ENCODE measurements at regions not wholly inside any gene's neighbourhood (a gene's known extent, or its start where the extent isn't known, plus 50 kb on each side); places are given as distances from the start of the nearest gene placed in this dataset.

DNA sequence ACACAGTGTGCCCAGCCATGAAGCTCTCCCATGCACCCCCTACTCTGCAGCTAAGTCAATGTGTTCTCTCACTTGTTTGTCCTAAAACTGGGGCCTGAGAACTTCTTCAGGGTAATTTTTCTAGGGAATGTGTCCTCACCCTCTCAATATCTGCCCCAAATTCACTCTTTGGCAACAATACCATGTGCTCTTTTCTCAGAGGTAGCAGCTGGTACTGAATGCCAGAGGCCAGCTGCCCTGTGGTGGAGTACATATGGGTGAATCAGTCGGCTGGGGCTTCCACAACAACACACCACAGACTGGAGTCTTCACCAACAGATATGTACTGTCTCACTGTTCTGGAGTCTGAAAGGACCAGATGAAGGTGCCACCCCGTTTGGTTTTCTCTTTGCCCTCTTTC lies 97.7 kb upstream of the TOP3B start:
- no peak for TF ChIP-seq ZNF274 (IDR thresholded peaks at IDR 0.05; ENCODE audit: low read depth, low read length)
- no peak overlapping the region for H3K4me3 ChIP-seq (ENCODE audit: low read length)

DNA sequence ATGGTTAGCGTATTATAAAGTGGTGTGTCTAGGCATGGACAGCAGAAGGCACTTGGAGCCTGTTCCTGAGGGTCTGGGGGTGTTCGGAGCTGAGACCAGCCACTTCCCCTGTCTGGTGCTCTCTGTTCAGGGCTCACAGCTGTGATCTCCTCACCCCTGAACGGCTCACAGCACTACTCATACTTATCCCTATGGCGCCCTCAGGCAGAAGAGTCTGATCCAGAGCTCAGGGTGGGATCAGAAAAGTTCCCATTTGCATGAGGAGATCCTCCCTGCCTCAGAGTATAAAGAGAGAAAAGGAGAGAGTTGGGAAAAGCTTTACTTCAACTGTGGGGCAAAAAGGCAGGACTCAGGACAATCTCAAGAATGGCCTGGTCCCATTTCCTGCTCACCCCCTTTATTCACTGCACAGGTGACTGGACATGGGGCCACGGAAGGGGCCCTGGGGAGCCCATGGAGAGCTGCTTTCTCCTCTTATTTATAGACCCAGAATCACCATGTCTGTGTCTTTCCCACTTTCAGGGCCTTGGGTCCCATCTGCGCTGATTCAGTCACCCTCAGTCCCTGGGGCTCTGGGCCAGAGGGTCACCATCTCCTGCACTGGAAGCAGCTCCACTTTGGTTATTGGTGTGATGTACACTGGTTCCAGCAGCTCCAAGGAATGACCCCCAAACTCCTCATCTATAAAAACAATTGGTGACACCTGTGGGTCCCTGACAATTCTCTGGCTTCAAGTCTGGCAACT lies 97.0 kb upstream of the TOP3B start:
- TF ChIP-seq ZNF274 (IDR thresholded peaks at IDR 0.05; ENCODE audit: low read depth, low read length) = no peak
- no peak overlapping the region for H3K4me3 ChIP-seq (ENCODE audit: low read length)

DNA sequence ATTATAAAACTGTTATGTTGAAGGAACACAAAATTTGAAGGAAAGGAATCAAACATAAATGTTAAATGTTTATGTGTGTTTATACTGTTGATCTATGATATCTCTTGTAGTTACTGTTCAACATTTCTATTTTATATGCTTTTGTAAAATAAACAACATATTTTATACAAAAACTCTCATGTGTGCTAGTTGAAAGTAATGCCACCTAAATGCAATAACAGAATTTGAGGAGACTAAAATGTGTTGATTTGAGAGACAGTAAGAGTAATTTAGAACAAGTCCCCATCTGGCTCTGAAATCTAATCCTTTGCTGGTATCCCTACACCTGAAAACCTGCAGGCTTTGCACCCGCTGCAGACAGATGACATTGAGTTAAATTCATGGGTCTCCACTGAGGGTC lies 95.7 kb upstream of the TOP3B start:
- no peak for TF ChIP-seq ZNF274 (IDR thresholded peaks at IDR 0.05; ENCODE audit: low read depth, low read length)

DNA sequence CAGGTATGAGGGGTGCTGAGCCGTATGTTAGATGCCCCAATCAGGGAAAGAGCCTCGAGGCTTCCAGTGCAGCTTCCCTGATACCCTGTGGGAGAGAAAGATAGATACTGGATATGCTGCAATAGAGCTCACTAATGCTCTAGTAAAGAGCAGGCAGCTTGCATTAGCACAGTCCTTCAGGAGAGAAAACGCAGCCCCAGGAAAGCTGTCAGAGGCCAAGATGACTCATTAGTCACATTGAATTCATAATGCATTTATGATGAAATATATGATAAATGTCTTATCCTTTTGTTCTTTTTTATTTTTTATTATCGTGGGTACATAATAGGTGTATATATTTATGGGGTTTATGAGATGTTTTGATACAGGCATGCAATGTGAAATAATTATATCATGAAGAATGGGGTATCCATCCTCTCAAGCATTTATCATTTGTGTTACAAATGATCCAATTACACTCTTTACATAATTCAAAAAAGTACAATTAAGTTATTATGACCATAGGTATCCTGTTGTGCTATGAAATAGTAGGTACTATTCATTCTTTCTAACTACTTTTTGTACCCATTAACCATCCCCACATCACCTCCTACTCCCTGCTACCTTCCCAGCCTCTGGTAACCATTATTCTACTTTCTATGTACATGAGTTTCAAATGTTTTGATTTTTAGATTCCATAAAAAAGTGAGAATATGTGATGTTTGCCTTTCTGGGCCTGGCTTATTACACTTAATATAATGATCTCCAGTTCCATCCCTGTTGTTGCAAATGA lies 94.5 kb upstream of the TOP3B start:
- H3K4me3 ChIP-seq (ENCODE audit: low read length) = no peak overlapping the region
- no peak for TF ChIP-seq ZNF274 (IDR thresholded peaks at IDR 0.05; ENCODE audit: low read depth, low read length)

More for the DNA sequence above, 95.7 kb upstream of the TOP3B start:
- no peak overlapping the region for H3K4me3 ChIP-seq (ENCODE audit: low read length)

DNA sequence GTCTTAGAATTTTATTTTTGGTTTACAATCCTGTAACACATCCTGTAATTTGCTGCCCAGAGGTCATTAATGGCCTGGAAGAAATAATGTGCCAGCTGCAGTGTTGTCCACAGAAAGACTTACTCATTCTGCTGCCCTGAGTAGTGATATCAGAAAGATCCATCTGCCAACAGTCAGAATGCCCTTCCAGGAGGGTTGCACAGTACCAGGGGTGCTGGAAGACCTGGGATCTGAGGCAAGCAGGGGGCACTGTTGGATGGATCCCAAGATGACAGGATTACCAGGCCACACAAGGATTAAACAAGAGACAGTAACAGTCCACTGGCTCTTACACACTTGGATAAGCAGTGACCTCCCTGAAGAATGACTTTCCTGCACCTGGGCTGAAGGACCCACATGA lies 93.8 kb upstream of the TOP3B start:
- no peak for TF ChIP-seq ZNF274 (IDR thresholded peaks at IDR 0.05; ENCODE audit: low read depth, low read length)
- H3K4me3 ChIP-seq (ENCODE audit: low read length) = no peak overlapping the region

DNA sequence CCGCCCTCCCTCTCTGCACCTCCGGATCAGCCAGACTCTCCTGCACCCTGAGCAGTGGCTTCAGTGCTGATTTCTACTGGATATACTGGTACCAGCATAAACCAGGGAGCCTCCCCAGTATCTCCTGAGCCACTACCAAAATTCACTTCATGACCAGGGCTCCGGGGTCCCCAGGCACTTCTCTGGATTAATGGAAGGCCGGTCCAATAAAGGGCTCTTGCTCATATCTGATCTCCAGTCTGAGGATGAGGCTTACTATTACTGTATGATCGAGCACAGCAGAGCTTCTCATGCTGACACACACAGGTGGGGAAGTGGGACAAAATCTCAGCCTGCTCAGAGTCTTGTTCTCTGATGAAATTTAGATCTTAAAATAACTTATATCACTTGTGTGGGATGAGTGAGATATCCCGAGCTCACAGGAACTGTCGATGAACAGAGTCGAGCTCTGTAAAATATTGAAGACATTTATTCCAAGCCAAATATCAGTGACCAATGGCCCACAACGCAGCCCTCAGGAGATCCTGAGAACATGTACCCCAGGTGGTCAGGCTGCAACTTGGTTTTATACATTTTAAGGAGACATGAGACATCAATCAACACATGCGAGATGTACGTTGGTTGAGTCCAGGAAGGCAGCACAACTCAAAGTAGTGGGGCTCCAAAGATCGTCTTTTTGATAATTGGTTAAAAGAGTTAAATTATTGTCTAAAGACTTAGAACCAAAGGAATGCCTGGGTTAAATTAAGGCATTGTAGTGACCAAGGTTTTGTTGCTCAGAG lies 93.0 kb upstream of the TOP3B start:
- H3K4me3 ChIP-seq (ENCODE audit: low read length) = no peak overlapping the region
- TF ChIP-seq ZNF274 (IDR thresholded peaks at IDR 0.05; ENCODE audit: low read depth, low read length) = no peak

DNA sequence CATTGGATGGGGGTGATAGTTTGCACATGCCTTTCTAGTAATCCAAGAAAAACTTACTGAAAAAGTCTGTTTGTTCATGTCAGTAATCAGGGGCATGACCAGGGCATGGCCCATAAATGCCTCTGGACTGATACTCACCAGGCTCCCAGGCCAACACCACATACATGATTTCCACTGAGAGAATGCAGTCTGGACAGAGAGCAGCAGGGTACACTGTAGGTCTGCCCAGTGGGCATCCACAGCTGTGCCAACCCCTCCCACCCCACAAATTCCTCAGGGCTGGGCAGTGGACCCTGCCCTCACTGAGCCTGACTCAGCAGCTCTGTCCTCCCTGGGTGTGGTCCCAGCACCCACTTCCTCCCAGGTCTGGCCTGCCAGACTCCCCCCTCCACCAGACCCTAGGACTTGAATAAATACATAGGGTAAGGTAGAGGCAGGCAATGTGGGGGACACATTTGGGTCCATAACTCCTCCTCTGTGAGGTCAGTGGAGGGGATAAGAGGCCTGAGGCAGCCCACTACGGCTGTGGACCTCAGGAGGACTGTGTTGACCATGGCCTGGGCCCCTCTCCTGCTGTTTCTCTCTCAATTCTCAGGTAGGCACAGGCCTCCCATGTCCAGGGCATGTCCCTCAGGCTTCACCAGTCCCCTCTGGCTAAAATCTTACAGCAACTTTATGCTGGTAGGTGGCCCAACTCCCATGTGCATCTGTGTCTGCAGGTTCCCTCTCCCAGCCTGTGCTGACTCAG lies 92.2 kb upstream of the TOP3B start:
- TF ChIP-seq ZNF274 (IDR thresholded peaks at IDR 0.05; ENCODE audit: low read depth, low read length) = no peak

DNA sequence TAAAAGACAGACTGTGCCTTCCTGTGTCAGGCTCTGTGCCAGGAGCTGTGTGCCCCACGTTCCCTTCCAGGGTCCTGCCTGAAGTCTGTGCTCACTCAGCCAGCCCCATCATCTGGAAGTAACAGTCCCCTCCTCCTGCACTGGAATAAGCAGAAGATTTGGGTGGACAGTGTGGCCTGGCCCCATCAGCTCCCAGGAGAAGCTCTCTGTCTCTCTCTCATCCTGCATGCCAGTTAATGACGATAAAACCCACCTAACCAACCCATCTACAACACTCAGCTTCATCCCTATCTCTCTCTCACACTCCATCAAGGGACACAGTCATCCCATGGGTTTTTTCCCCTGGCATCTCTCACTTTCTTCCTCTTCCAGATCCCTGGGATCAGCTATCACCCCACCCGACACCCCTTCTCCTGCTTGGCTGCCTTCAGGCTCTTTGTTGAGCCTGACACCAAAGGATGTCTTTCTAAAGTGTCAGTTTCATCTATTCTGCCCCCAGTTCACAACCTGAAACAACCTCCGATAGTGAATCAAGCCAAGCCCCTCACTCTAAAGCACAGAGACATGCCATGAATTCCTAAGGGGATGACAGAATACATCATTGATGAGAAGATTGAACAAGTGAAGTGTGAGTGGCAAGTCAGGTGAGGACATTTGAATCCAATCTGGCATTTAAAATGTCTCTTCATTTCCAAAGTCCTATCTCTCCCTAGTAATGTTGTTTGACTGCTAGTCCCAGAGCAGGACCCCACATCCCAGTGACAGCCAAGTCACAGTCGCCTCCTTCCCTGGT lies 91.4 kb upstream of the TOP3B start:
- H3K4me3 ChIP-seq (ENCODE audit: low read length) = no peak overlapping the region
- TF ChIP-seq ZNF274 (IDR thresholded peaks at IDR 0.05; ENCODE audit: low read depth, low read length) = no peak

More for the DNA sequence above, 92.2 kb upstream of the TOP3B start:
- H3K4me3 ChIP-seq (ENCODE audit: low read length) = no peak overlapping the region

DNA sequence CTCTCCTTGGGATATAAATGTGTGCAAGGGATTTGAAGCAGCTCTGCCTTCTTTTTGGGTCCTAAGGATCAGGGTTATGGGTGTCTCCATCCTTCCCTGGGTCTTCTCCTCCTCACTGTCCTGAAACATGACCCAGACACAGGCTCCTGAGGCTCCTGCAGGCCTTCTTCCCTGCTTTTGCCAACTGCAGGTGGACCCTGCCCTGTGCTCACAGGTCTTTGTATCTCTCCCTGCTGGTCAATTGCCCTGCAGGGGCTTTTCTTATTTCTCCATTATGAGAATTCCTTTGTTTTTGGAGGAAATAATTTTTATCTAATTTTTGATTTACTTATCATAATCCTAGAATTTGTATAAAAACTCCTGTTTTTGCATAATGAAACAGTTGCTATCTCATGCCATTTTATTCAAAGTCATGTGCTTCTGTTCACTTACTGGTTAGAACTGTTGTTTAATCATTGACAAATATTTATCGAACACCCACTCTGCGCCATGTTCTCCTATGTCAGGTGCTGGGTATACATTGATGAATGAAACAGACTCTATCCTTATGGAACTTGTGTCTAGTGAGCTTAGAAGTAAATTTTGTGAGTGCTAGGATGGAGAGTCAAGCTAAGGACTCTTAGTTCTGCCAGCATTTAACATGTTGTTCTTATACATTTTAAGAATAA lies 89.7 kb upstream of the TOP3B start:
- H3K4me3 ChIP-seq (ENCODE audit: low read length) = no peak overlapping the region
- TF ChIP-seq ZNF274 (IDR thresholded peaks at IDR 0.05; ENCODE audit: low read depth, low read length) = no peak

DNA sequence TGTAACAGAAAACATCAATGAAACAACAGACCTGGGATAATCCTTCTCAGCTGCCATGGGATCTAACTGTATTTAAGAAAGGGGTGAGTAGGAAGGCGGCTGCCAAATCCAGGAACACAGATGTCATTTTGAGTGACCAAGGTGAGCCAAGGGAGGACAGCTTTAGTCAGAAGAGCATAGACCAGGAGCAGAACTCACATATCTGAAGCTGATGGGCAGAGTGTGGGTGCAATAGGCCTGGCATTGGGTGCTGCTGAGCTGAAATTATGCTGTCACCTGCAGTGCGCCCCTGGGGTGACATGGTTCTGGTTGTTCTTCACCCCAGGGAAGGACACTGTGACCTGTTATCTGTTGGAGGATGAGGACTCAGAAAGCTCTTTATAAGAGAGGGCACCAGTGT lies 88.9 kb upstream of the TOP3B start:
- TF ChIP-seq ZNF274 (IDR thresholded peaks at IDR 0.05; ENCODE audit: low read depth, low read length) = no peak
- H3K4me3 ChIP-seq (ENCODE audit: low read length) = no peak overlapping the region

DNA sequence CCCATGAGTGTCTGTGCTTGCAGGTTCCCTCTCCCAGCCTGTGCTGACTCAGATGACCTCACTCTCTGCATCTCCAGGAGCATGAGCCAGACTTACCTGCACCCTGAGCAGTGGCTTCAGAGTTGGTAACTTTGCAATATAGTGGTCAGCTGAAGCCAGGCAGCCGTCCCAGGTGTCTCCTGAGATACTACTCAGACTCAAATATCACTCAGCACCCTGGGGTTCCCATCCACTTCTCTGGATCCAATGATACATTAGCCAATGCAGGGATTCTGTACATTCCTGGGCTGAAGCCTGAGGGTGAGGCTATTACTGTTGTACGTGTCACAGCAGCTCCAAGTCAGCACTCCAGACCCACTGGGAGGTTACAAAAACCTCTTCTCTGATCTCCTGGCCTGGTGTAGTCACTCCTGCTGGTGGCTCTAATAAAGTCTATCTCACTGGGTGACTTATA lies 87.8 kb upstream of the TOP3B start:
- TF ChIP-seq ZNF274 (IDR thresholded peaks at IDR 0.05; ENCODE audit: low read depth, low read length) = no peak
- no peak overlapping the region for H3K4me3 ChIP-seq (ENCODE audit: low read length)

DNA sequence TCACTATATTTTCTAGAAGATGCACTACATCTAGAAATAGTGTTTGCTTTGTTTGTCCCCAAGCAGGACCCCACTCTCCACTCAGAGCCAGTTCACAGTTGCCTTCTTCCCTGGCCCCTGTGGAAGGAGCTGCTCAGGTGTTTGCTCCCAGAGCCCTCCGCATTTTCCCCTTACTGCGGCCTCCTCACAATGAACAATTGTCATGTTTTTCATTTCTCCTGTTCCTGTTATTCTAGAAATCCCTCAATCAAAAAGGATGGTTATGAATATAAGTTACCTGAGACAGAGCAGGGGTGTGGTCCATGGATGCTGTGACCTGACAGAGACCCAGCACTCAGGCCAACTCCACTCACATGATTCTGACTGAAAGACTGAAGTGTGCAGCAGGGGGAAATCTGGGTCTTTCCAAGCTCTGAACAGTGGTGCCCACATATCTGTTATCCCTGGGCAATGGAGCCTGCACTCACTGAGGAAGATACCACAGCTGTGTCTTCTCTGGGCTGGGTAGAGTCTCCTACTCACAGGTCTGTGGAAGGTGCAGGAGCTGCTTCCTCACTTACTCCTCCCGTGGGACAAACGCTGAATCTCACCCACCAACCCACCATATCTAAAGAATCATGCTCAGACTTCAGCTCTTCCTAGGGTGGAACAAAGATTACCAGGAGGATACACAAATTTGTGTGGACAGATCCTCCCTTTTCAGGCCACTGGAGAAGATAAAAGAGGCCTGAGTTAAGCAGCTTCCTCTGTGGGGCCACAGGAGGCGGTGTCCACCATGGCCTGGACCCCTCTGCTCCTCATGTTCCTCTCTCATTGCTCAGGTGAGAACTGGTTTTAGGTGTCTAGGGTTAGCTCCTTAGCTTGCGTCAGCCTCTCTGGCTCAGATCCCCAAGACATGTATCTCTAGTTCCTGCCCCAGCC lies 87.1 kb upstream of the TOP3B start:
- H3K4me3 ChIP-seq (ENCODE audit: low read length) = no peak overlapping the region
- no peak for TF ChIP-seq ZNF274 (IDR thresholded peaks at IDR 0.05; ENCODE audit: low read depth, low read length)
